ENCODE measurements at regions not wholly inside any gene's neighbourhood (a gene's known extent, or its start where the extent isn't known, plus 50 kb on each side); places are given as distances from the start of the nearest gene placed in this dataset.
A peak's percentile ranks its signal among the peaks of the same experiment; 100 is the strongest.

GRCh38 chr5:171607863-171608262 lies 177.8 kb upstream of the SMIM23 start:
- no peak for DNase-seq

GRCh38 chr5:171609806-171610452 lies 175.7 kb upstream of the SMIM23 start:
- no peak for DNase-seq

- no peak for DNase-seq
Observed at GRCh38 chr5:171610686-171611085, 174.9 kb upstream of the SMIM23 start.

GRCh38 chr5:171612749-171613148 lies 172.9 kb upstream of the SMIM23 start:
- no peak for DNase-seq

GRCh38 chr5:171614511-171614910 lies 171.1 kb upstream of the SMIM23 start:
- no peak for DNase-seq

GRCh38 chr5:171614971-171615653 lies 170.5 kb upstream of the SMIM23 start:
- no peak for DNase-seq

GRCh38 chr5:171615705-171616640 lies 169.6 kb upstream of the SMIM23 start:
- DNase-seq = no peak

GRCh38 chr5:171617266-171617665 lies 168.4 kb upstream of the SMIM23 start:
- no peak for DNase-seq

- DNase-seq = no peak
Observed at GRCh38 chr5:171617817-171618591, 167.6 kb upstream of the SMIM23 start.

- DNase-seq = no peak
Observed at GRCh38 chr5:171619196-171619595, 166.4 kb upstream of the SMIM23 start.

- DNase-seq = no peak
Observed at GRCh38 chr5:171619744-171620143, 165.9 kb upstream of the SMIM23 start.

GRCh38 chr5:171622010-171622409 lies 163.6 kb upstream of the SMIM23 start:
- DNase-seq = no peak

- DNase-seq = no peak
Observed at GRCh38 chr5:171623107-171623506, 162.5 kb upstream of the SMIM23 start.

GRCh38 chr5:171623551-171624097 lies 162.0 kb upstream of the SMIM23 start:
- DNase-seq = no peak

GRCh38 chr5:171624396-171624795 lies 161.2 kb upstream of the SMIM23 start:
- no peak for DNase-seq

GRCh38 chr5:171625646-171626045 lies 160.0 kb upstream of the SMIM23 start:
- DNase-seq = no peak

GRCh38 chr5:171627936-171628632 lies 157.5 kb upstream of the SMIM23 start:
- no peak for DNase-seq

- no peak for DNase-seq
Observed at GRCh38 chr5:171628633-171628974, 157.0 kb upstream of the SMIM23 start.

- DNase-seq = no peak
Observed at GRCh38 chr5:171629221-171629620, 156.4 kb upstream of the SMIM23 start.

GRCh38 chr5:171629628-171630349 lies 155.8 kb upstream of the SMIM23 start:
- DNase-seq = peak; percentile 47

GRCh38 chr5:171630350-171631065 lies 155.1 kb upstream of the SMIM23 start:
- no peak for DNase-seq

Data from KG1 (cell line).